Left lung (tissue), 4 donors: ENCODE measurements at regions not wholly inside any gene's neighbourhood (a gene's known extent, or its start where the extent isn't known, plus 50 kb on each side); places are given as distances from the start of the nearest gene placed in this dataset.

ENCODE experiments used
- ATAC-seq: fragments of 200-7000 bp; cut with Tn5 transposase; one replicate; pipeline ENCODE4 v1.9.1; 2020; ENCODE audit warnings: moderate library complexity
- DNase-seq, 4 donors: peaks; one replicate each; pipeline ENCODE4 v3.0.0-alpha.2; 2013 to 2020
- H3K27ac ChIP-seq, 2 donors: fragments of 200-600 bp; sonication (generic) in 1 of 2; one replicate each; pipeline versions ENCODE4 v1.5.0 to v1.8.0; 2020 to 2021
- H3K27me3 ChIP-seq, 2 donors: fragments of 200-600 bp; sonication (generic) in 1 of 2; one replicate each; pipeline versions ENCODE4 v1.5.0 to v1.8.0; 2020 to 2021
- H3K36me3 ChIP-seq, 2 donors: fragments of 200-600 bp; sonication (generic) in 1 of 2; one replicate each; pipeline versions ENCODE4 v1.5.0 to v1.8.0; 2020 to 2021
- H3K4me1 ChIP-seq, 2 donors: fragments of 200-600 bp; one replicate each; pipeline ENCODE4 v1.8.0; 2021
- H3K4me3 ChIP-seq, 2 donors: fragments of 200-600 bp; sonication (generic) in 1 of 2; one replicate each; pipeline versions ENCODE4 v1.5.0 to v1.8.0; 2020 to 2021; ENCODE audit warnings: mild to moderate bottlenecking in 1 of 2
- H3K9me3 ChIP-seq, 2 donors: fragments of 200-600 bp; sonication (generic) in 1 of 2; one replicate each; pipeline versions ENCODE4 v1.5.0 to v1.8.0; 2020 to 2021
- intact Hi-C, 2 donors: fragments of 100-400 bp; cut with DNase I; formaldehyde crosslinking; loops; one replicate each; pipeline versions ENCODE4 v1.11.2 to v1.14.2; 2022
- TF ChIP-seq, protein P1 (sequence below), 2 donors: fragments of 200-600 bp; sonication (generic) in 1 of 2; IDR thresholded peaks; one replicate each; pipeline versions ENCODE4 v1.5.0 to v1.8.0; 2021; ENCODE audit warnings: antibody characterized with exemption in 2 of 2
- donor health status: DM: no; HTN: yes; CAD: no.
- donor health status: DM: no; HTN: no; CAD: no.

DNA sequence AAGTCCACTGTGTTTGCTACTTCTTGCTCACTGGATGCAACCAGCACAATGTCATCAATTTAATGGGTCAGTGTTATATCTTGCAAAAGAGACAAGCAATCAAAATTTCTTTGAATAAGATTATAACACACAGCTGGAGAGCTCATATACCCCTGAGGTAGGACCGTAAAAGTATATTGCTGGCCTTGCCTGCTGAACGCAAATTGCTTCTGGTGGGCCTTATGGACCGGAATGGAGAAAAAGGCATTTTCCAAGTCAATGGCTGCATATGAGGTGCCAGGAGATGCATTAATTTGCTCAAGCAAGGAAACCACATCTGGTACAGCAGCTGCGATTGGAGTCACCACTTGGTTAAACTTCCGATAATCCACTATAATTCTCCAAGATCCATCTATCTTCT, 119.1 kb downstream of the ZNF280B start:
- Histone ChIP-seq H3K27ac (no peak overlapping the region), H3K4me1 (no peaks in the 10 kb centered on the region), H3K36me3 (no peaks in the 10 kb centered on the region), H3K27me3 (peaks cover 4 to 31% of the 10 kb centered on the region in 2 donors), H3K9me3 (no peaks in the 10 kb centered on the region), H3K4me3 (no peak overlapping the region)
- no peak for DNase-seq
- no peak for ATAC-seq
- TF ChIP-seq, protein P1, sequence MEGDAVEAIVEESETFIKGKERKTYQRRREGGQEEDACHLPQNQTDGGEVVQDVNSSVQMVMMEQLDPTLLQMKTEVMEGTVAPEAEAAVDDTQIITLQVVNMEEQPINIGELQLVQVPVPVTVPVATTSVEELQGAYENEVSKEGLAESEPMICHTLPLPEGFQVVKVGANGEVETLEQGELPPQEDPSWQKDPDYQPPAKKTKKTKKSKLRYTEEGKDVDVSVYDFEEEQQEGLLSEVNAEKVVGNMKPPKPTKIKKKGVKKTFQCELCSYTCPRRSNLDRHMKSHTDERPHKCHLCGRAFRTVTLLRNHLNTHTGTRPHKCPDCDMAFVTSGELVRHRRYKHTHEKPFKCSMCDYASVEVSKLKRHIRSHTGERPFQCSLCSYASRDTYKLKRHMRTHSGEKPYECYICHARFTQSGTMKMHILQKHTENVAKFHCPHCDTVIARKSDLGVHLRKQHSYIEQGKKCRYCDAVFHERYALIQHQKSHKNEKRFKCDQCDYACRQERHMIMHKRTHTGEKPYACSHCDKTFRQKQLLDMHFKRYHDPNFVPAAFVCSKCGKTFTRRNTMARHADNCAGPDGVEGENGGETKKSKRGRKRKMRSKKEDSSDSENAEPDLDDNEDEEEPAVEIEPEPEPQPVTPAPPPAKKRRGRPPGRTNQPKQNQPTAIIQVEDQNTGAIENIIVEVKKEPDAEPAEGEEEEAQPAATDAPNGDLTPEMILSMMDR (IDR thresholded peaks at IDR 0.05) = no peak
- intact Hi-C loops = no loop called here

DNA sequence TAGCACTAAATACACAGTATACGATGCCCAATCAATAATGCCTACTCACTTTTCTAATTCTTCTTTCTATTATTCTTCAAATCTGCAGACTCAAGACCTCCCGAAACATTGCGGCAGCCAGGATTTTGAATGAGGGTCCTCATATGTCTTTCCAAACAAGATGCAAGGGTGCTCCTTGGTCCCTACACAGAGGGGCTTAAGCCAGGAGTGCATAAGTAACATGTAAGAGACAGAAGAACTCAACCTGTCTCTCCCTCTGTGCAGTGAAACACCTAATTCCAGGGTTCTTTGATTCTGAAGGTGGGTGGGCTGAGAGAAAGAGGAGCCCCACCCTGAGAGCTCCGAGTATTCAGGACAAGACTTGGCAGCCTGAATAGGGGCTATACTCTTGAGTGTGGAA, 117.6 kb downstream of the ZNF280B start:
- Histone ChIP-seq H3K4me1 (no peaks in the 10 kb centered on the region), H3K36me3 (no peaks in the 10 kb centered on the region), H3K9me3 (no peaks in the 10 kb centered on the region), H3K27ac (no peak overlapping the region), H3K27me3 (peaks cover 0 to 16% of the 10 kb centered on the region in 2 donors), H3K4me3 (no peak overlapping the region)
- TF ChIP-seq, protein P1 (IDR thresholded peaks at IDR 0.05) = no peak
- ATAC-seq (no peak), DNase-seq (no peak)
- intact Hi-C loops = no loop called here

DNA sequence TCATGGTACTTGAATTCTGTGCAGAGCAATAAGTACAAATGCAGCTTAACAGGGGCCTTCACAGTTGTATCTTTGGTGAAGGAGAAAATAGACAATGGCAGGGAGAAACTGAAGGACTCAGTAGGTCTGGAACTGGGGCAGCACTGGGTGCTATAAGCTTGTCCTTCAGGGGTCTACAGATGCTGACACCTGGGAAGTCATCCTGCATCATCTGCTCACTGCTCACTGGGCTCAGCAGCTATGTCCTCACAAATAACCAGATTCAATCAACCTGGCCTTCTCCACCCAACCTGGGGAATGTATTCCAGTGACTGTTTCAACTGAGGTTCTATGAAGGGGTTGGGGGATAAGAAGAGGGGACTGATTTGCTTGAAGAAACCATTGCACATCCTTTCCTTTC, 117.0 kb downstream of the ZNF280B start:
- intact Hi-C loops = no loop called here
- H3K4me3 ChIP-seq = no peak overlapping the region
- no peak for ATAC-seq

DNA sequence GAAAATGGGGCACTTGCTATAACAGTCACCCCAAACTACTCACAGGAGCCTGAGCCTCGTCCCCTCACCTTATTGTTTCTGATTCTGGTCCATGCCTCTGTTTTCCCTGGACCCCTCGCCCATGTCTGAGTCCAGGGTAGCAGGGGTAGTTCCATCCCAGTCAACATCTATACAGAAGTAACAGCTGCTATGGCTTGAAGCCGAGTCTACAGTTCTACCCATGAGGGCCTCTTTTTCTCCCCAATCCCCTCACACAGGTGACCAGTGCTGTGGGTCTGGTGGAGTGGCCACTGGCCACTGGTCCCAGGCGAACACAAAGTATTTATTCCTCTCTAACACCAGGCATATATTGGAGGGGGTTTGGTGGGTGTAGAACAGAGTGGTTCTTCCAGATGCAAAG, 116.4 kb downstream of the ZNF280B start:
- no peak overlapping the region for H3K27ac ChIP-seq
- H3K4me3 ChIP-seq = no peak overlapping the region
- H3K9me3 ChIP-seq = no peaks in the 10 kb centered on the region
- DNase-seq = no peak
- no peaks in the 10 kb centered on the region for H3K36me3 ChIP-seq
- peaks cover 0 to 7% of the 10 kb centered on the region in 2 donors for H3K27me3 ChIP-seq
- H3K4me1 ChIP-seq = no peaks in the 10 kb centered on the region
- intact Hi-C loops = no loop called here
- no peak for ATAC-seq
- TF ChIP-seq, protein P1 (IDR thresholded peaks at IDR 0.05) = no peak

More for the DNA sequence above, 117.0 kb downstream of the ZNF280B start:
- H3K27me3 ChIP-seq = peaks cover 0 to 11% of the 10 kb centered on the region in 2 donors
- H3K9me3 ChIP-seq = no peaks in the 10 kb centered on the region
- H3K27ac ChIP-seq = no peak overlapping the region
- no peaks in the 10 kb centered on the region for H3K4me1 ChIP-seq
- no peaks in the 10 kb centered on the region for H3K36me3 ChIP-seq
- DNase-seq = no peak
- TF ChIP-seq, protein P1 (IDR thresholded peaks at IDR 0.05) = no peak

DNA sequence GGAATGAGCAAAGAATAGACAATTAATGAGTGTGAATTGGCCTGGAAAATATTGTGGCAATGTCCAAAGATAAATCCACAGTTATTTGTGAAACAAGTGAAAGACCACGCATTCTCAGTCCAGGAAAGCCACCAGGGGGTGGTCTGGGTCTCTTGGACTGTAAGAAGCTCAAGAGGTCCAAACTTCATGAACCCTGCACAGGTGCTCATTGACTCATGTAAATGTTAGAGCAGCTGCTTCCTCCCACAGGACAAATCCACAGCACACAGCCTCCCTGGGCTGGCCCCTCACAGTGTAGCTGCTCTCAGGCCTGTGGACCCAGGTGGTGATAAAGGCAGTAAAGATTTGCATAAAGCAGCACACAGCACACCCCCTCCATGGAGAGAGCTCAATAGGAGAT, 114.0 kb downstream of the ZNF280B start:
- intact Hi-C loops = no loop called here

More for the DNA sequence above, 114.0 kb downstream of the ZNF280B start:
- H3K4me1 ChIP-seq = no peaks in the 10 kb centered on the region
- DNase-seq = no peak
- H3K27ac ChIP-seq = no peak overlapping the region
- H3K27me3 ChIP-seq = no peaks in the 10 kb centered on the region
- ATAC-seq = no peak
- TF ChIP-seq, protein P1 (IDR thresholded peaks at IDR 0.05) = no peak
- H3K9me3 ChIP-seq = no peaks in the 10 kb centered on the region
- H3K36me3 ChIP-seq = no peaks in the 10 kb centered on the region
- no peak overlapping the region for H3K4me3 ChIP-seq
